IMR-90 (cell line): ENCODE measurements at regions not wholly inside any gene's neighbourhood (a gene's known extent, or its start where the extent isn't known, plus 50 kb on each side); places are given as distances from the start of the nearest gene placed in this dataset.

Source experiments
- CEBPB ChIP-seq: IDR thresholded peaks from 2 replicates; pipeline ENCODE4 v1.6.1; 2012; ENCODE audit warnings: low read depth, low read length, improper control_type of control experiment
- POLR2A ChIP-seq: IDR thresholded peaks from 2 replicates; pipeline ENCODE4 v1.6.1; 2012; ENCODE audit warnings: mild to moderate bottlenecking, low read depth, low read length
- TF ChIP-seq, protein P1 (sequence below): conservative IDR thresholded peaks from 2 replicates; pipeline ENCODE4 v1.5.1; 2012; ENCODE audit warnings: mild to moderate bottlenecking, low read depth, low read length, improper control_type of control experiment
- TF ChIP-seq, protein P2 (sequence below): fragments of 150-350 bp; IDR thresholded peaks from 2 replicates; pipeline ENCODE4 v1.6.1; 2017; ENCODE audit warnings: mild to moderate bottlenecking, antibody characterized with exemption, low read length, low read depth

DNA sequence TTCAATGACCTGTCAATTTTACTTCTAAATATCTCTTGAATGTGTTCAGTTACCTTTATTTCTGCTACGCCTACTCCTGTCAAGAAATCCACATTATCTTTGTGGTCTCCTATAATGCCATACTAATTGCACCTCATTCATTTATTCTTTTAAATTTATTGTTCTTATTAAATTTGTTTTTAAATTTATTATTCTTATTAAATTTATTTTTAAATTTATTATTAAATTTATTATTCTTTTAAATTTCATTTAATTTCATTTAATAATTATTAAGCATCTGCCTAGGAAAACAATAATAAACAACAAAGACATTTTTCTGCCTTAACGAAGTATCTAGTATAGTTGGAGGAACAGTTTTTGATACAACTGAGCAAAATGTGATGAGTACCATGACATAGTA is 211.7 kb downstream of the ZPLD1 start:
- no peak for TF ChIP-seq POLR2A
- TF ChIP-seq, protein P1, sequence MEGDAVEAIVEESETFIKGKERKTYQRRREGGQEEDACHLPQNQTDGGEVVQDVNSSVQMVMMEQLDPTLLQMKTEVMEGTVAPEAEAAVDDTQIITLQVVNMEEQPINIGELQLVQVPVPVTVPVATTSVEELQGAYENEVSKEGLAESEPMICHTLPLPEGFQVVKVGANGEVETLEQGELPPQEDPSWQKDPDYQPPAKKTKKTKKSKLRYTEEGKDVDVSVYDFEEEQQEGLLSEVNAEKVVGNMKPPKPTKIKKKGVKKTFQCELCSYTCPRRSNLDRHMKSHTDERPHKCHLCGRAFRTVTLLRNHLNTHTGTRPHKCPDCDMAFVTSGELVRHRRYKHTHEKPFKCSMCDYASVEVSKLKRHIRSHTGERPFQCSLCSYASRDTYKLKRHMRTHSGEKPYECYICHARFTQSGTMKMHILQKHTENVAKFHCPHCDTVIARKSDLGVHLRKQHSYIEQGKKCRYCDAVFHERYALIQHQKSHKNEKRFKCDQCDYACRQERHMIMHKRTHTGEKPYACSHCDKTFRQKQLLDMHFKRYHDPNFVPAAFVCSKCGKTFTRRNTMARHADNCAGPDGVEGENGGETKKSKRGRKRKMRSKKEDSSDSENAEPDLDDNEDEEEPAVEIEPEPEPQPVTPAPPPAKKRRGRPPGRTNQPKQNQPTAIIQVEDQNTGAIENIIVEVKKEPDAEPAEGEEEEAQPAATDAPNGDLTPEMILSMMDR, result no peak
- TF ChIP-seq, protein P2, sequence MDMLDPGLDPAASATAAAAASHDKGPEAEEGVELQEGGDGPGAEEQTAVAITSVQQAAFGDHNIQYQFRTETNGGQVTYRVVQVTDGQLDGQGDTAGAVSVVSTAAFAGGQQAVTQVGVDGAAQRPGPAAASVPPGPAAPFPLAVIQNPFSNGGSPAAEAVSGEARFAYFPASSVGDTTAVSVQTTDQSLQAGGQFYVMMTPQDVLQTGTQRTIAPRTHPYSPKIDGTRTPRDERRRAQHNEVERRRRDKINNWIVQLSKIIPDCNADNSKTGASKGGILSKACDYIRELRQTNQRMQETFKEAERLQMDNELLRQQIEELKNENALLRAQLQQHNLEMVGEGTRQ, result no peak
- TF ChIP-seq CEBPB, result no peak
